HEK293T (cell line): ENCODE measurements at regions not wholly inside any gene's neighbourhood (a gene's known extent, or its start where the extent isn't known, plus 50 kb on each side); places are given as distances from the start of the nearest gene placed in this dataset.

Experiments used
- ARNT ChIP-seq: fragments of 450-650 bp; IDR thresholded peaks from 2 replicates; pipeline ENCODE4 v1.6.1; 2017; ENCODE audit warnings: mild to moderate bottlenecking
- BHLHE40 ChIP-seq: fragments of 450-650 bp; IDR thresholded peaks from 2 replicates; pipeline ENCODE4 v1.6.1; 2016; ENCODE audit warnings: mild to moderate bottlenecking, moderate library complexity, borderline replicate concordance
- CTBP1 ChIP-seq: fragments of 450-650 bp; IDR thresholded peaks from 2 replicates; pipeline ENCODE4 v1.6.1; 2016; ENCODE audit warnings: borderline replicate concordance
- ELF4 ChIP-seq: fragments of 450-650 bp; IDR thresholded peaks from 2 replicates; pipeline ENCODE4 v1.6.1; 2017; ENCODE audit warnings: antibody characterized with exemption
- FOXA1 ChIP-seq: fragments of 450-650 bp; IDR thresholded peaks from 2 replicates; pipeline ENCODE4 v1.6.1; 2016; ENCODE audit warnings: mild to moderate bottlenecking
- FOXK2 ChIP-seq: fragments of 450-650 bp; IDR thresholded peaks from 2 replicates; pipeline ENCODE4 v1.6.1; 2016; ENCODE audit warnings: mild to moderate bottlenecking
- FOXM1 ChIP-seq: fragments of 450-650 bp; IDR thresholded peaks from 2 replicates; pipeline ENCODE4 v1.6.1; 2017; ENCODE audit warnings: mild to moderate bottlenecking, borderline replicate concordance
- HDGF ChIP-seq: fragments of 450-650 bp; IDR thresholded peaks from 2 replicates; pipeline ENCODE4 v1.6.1; 2017; ENCODE audit warnings: antibody characterized with exemption, borderline replicate concordance
- LEF1 ChIP-seq: fragments of 450-650 bp; IDR thresholded peaks from 2 replicates; pipeline ENCODE4 v1.6.1; 2017; ENCODE audit warnings: mild to moderate bottlenecking, borderline replicate concordance
- NFRKB ChIP-seq: fragments of 450-650 bp; IDR thresholded peaks from 2 replicates; pipeline ENCODE4 v1.6.1; 2016; ENCODE audit warnings: mild to moderate bottlenecking, moderate library complexity
- SP1 ChIP-seq: fragments of 450-650 bp; IDR thresholded peaks from 2 replicates; pipeline ENCODE4 v1.6.1; 2017
- TARDBP ChIP-seq: fragments of 450-650 bp; IDR thresholded peaks from 2 replicates; pipeline ENCODE4 v1.6.1; 2016

- TF ChIP-seq FOXM1 (no peak), TARDBP (no peak), BHLHE40 (no peak), ARNT (no peak), ELF4 (no peak), CTBP1 (no peak), HDGF (no peak), LEF1 (no peak), SP1 (no peak), FOXA1 (no peak), FOXK2 (no peak), NFRKB (no peak)
These were observed 102.3 kb upstream of the FGGY start for GRCh38 chr1:59194621-59195020.
